Tibial nerve (tissue), 4 donors: ENCODE measurements at regions not wholly inside any gene's neighbourhood (a gene's known extent, or its start where the extent isn't known, plus 50 kb on each side); places are given as distances from the start of the nearest gene placed in this dataset.

ENCODE experiments used
- DNase-seq, 2 donors: peaks; one replicate each; pipeline ENCODE4 v3.0.0-alpha.2; 2019; ENCODE audit warnings: low spot score in 2 of 2
- H3K27ac ChIP-seq, 4 donors: fragments of 200-600 bp; sonication (generic) in 3 of 4; one replicate each; pipeline ENCODE4 v1.5.1; 2017 to 2019; ENCODE audit warnings: mild to moderate bottlenecking in 1 of 4
- H3K27me3 ChIP-seq, 2 donors: fragments of 200-600 bp; sonication (generic) in 1 of 2; one replicate each; pipeline versions ENCODE4 v1.5.1 to v1.6.0; 2017 to 2019
- H3K36me3 ChIP-seq, 3 donors: fragments of 200-600 bp; sonication (generic); one replicate each; pipeline ENCODE4 v1.5.1; 2018 to 2019
- H3K4me1 ChIP-seq, 4 donors: fragments of 200-600 bp; sonication (generic) in 3 of 4; one replicate each; pipeline ENCODE4 v1.5.1; 2017 to 2019
- H3K4me3 ChIP-seq, 4 donors: fragments of 200-600 bp; sonication (generic) in 3 of 4; one replicate each; pipeline ENCODE4 v1.5.1; 2017 to 2019; ENCODE audit warnings: mild to moderate bottlenecking in 1 of 4, moderate library complexity in 1 of 4
- H3K9me3 ChIP-seq, 4 donors: fragments of 200-600 bp; sonication (generic) in 3 of 4; one replicate each; pipeline ENCODE4 v1.5.1; 2017 to 2019
- CTCF ChIP-seq, 5 experiments: fragments of 200-600 bp in 3 of 5; fragments of 450-650 bp in 2 of 5; sonication (generic) in 3 of 5; IDR thresholded peaks; one replicate each; pipeline ENCODE4 v1.5.1; 2016 to 2019; ENCODE audit warnings: antibody characterized with exemption in 5 of 5, mild to moderate bottlenecking in 3 of 5, moderate library complexity in 2 of 5
- EP300 ChIP-seq, 2 donors: sonication (generic); formaldehyde crosslinking; IDR thresholded peaks; one replicate each; pipeline ENCODE4 v1.6.1; 2017; ENCODE audit warnings: antibody characterized with exemption in 2 of 2, mild to moderate bottlenecking in 1 of 2
- POLR2A ChIP-seq, 2 donors: fragments of 450-650 bp; IDR thresholded peaks; one replicate each; pipeline ENCODE4 v1.6.1; 2017; ENCODE audit warnings: antibody characterized with exemption in 2 of 2, mild to moderate bottlenecking in 2 of 2, moderate library complexity in 2 of 2
- WGBS, 2 donors: methylation state at CpG; one replicate each; pipeline ENCODE4 v1.1.5; 2018; 5-methylcytosine and 5-hydroxymethylcytosine counted together

GRCh38 chr1:22289307-22289995 lies 146.6 kb upstream of the WNT4 start:
- no peaks in the 10 kb centered on the region for H3K36me3 ChIP-seq
- WGBS, 2 donors = 49 to 61% methylated on average over 11 of the region's 11 CpGs
- no peaks in the 10 kb centered on the region for H3K4me1 ChIP-seq
- H3K27ac ChIP-seq = no peak overlapping the region
- H3K27me3 ChIP-seq = peaks cover 0 to 25% of the 10 kb centered on the region in 2 donors
- no peak for DNase-seq
- H3K4me3 ChIP-seq = no peak overlapping the region
- TF ChIP-seq POLR2A (IDR thresholded peaks at IDR 0.05) (no peak), EP300 (IDR thresholded peaks at IDR 0.05) (no peak), CTCF (IDR thresholded peaks at IDR 0.05) (no peak)
- peaks cover 0 to 11% (median 0%) of the 10 kb centered on the region in 4 donors for H3K9me3 ChIP-seq

- DNase-seq = no peak
- Histone ChIP-seq H3K36me3 (no peaks in the 10 kb centered on the region), H3K9me3 (peaks cover 0 to 14% (median 0%) of the 10 kb centered on the region in 4 donors), H3K27me3 (peaks cover 0 to 25% of the 10 kb centered on the region in 2 donors), H3K4me3 (no peak overlapping the region), H3K4me1 (no peaks in the 10 kb centered on the region), H3K27ac (no peak overlapping the region)
- WGBS, 2 donors = 94 to 96% methylated on average over 8 of the region's 8 CpGs
- TF ChIP-seq EP300 (IDR thresholded peaks at IDR 0.05) (no peak), POLR2A (IDR thresholded peaks at IDR 0.05) (no peak), CTCF (IDR thresholded peaks at IDR 0.05) (no peak)
Observed at GRCh38 chr1:22290157-22290556, 147.3 kb upstream of the WNT4 start.

GRCh38 chr1:22290611-22291010 lies 147.7 kb upstream of the WNT4 start:
- Histone ChIP-seq H3K4me1 (no peaks in the 10 kb centered on the region), H3K36me3 (no peaks in the 10 kb centered on the region), H3K27me3 (peaks cover 0 to 25% of the 10 kb centered on the region in 2 donors), H3K4me3 (no peak overlapping the region), H3K27ac (no peak overlapping the region), H3K9me3 (peaks cover 0 to 14% (median 0%) of the 10 kb centered on the region in 4 donors)
- DNase-seq = no peak
- no peak for TF ChIP-seq EP300 (IDR thresholded peaks at IDR 0.05)
- no peak for TF ChIP-seq POLR2A (IDR thresholded peaks at IDR 0.05)
- no peak for TF ChIP-seq CTCF (IDR thresholded peaks at IDR 0.05)
- WGBS, 2 donors = 81 to 84% methylated on average over 9 of the region's 9 CpGs

- WGBS, 2 donors = 68 to 75% methylated on average over 6 of the region's 6 CpGs
- H3K4me3 ChIP-seq = no peak overlapping the region
- peaks cover 0 to 25% of the 10 kb centered on the region in 2 donors for H3K27me3 ChIP-seq
- no peak for DNase-seq
- no peak overlapping the region for H3K27ac ChIP-seq
- TF ChIP-seq POLR2A (IDR thresholded peaks at IDR 0.05) (no peak), CTCF (IDR thresholded peaks at IDR 0.05) (no peak), EP300 (IDR thresholded peaks at IDR 0.05) (no peak)
- peaks cover 0 to 14% (median 0%) of the 10 kb centered on the region in 4 donors for H3K9me3 ChIP-seq
- no peaks in the 10 kb centered on the region for H3K4me1 ChIP-seq
- no peaks in the 10 kb centered on the region for H3K36me3 ChIP-seq
Observed at GRCh38 chr1:22291057-22291456, 148.2 kb upstream of the WNT4 start.

GRCh38 chr1:22291494-22291893 lies 148.6 kb upstream of the WNT4 start:
- TF ChIP-seq EP300 (IDR thresholded peaks at IDR 0.05) (no peak), CTCF (IDR thresholded peaks at IDR 0.05) (no peak), POLR2A (IDR thresholded peaks at IDR 0.05) (no peak)

More at GRCh38 chr1:22291494-22291893, 148.6 kb upstream of the WNT4 start:
- Histone ChIP-seq H3K4me1 (no peaks in the 10 kb centered on the region), H3K27me3 (peaks cover 0 to 27% of the 10 kb centered on the region in 2 donors), H3K4me3 (no peak overlapping the region), H3K9me3 (peaks cover 0 to 14% (median 0%) of the 10 kb centered on the region in 4 donors), H3K36me3 (no peaks in the 10 kb centered on the region), H3K27ac (no peak overlapping the region)
- DNase-seq = no peak
